CD4-positive, alpha-beta T cell treated with Interleukin-17A for 1 hour (primary cell): ENCODE measurements at regions not wholly inside any gene's neighbourhood (a gene's known extent, or its start where the extent isn't known, plus 50 kb on each side); places are given as distances from the start of the nearest gene placed in this dataset.

Experiments used
- DNase-seq: peaks from one replicate; pipeline ENCODE4 v3.0.0-alpha.2; 2020

- no peak for DNase-seq
Measured at GRCh38 chr22:49179175-49179574, 648.5 kb downstream of the BRD1 start.

GRCh38 chr22:49178246-49179005 lies 649.2 kb downstream of the BRD1 start:
- DNase-seq: no peak

GRCh38 chr22:49177666-49178065 lies 650.0 kb downstream of the BRD1 start:
- no peak for DNase-seq

GRCh38 chr22:49176956-49177355 lies 650.7 kb downstream of the BRD1 start:
- no peak for DNase-seq

- DNase-seq: no peak
Measured at GRCh38 chr22:49170053-49170452, 657.6 kb downstream of the BRD1 start.

GRCh38 chr22:49169074-49169744 lies 658.5 kb downstream of the BRD1 start:
- DNase-seq: no peak

- DNase-seq: no peak
Measured at GRCh38 chr22:49168219-49168813, 659.4 kb downstream of the BRD1 start.

- DNase-seq: no peak
Measured at GRCh38 chr22:49166746-49167145, 660.9 kb downstream of the BRD1 start.

GRCh38 chr22:49166211-49166610 lies 661.5 kb downstream of the BRD1 start:
- no peak for DNase-seq

- DNase-seq: no peak
Measured at GRCh38 chr22:49164773-49165320, 662.8 kb downstream of the BRD1 start.

GRCh38 chr22:49163960-49164690 lies 663.5 kb downstream of the BRD1 start:
- DNase-seq: no peak

- no peak for DNase-seq
Measured at GRCh38 chr22:49163258-49163959, 664.3 kb downstream of the BRD1 start.

- DNase-seq: no peak
Measured at GRCh38 chr22:49162841-49163240, 664.8 kb downstream of the BRD1 start.

GRCh38 chr22:49161002-49161850 lies 666.4 kb downstream of the BRD1 start:
- no peak for DNase-seq

- DNase-seq: no peak
Measured at GRCh38 chr22:49160261-49161001, 667.2 kb downstream of the BRD1 start.

- no peak for DNase-seq
Measured at GRCh38 chr22:49159711-49160110, 668.0 kb downstream of the BRD1 start.

GRCh38 chr22:49158741-49159564 lies 668.7 kb downstream of the BRD1 start:
- DNase-seq: no peak

- DNase-seq: no peak
Measured at GRCh38 chr22:49157529-49158339, 669.9 kb downstream of the BRD1 start.
